ENCODE measurements at regions not wholly inside any gene's neighbourhood (a gene's known extent, or its start where the extent isn't known, plus 50 kb on each side); places are given as distances from the start of the nearest gene placed in this dataset.
"Not testable (repeated sequence)": the region's sequence is repeated elsewhere in the genome, so short reads cannot be mapped to it uniquely, and the experiment has no call there.

- Histone ChIP-seq H3K56ac (ENCODE audit: low read length) (no peak overlapping the region), H4K5ac (ENCODE audit: low read length) (no peak overlapping the region), H3K4me2 (ENCODE audit: low read length) (no peak overlapping the region), H3K4me3 (ENCODE audit: low read length) (no peak overlapping the region), H3K18ac (ENCODE audit: low read length) (no peak overlapping the region), H3K23ac (ENCODE audit: low read length) (no peak overlapping the region), H3K27me3 (ENCODE audit: insufficient read depth, low read length, poor library complexity) (no peaks in the 10 kb centered on the region), H2AK5ac (ENCODE audit: low read length) (no peak overlapping the region), H3K4ac (ENCODE audit: low read depth, low read length) (no peak overlapping the region), H3K4me1 (ENCODE audit: control insufficient read depth, low read depth, low read length) (no peaks in the 10 kb centered on the region), H2BK15ac (replicated peaks; ENCODE audit: low read depth) (no peak overlapping the region), H3K27ac (ENCODE audit: low read depth, low read length) (no peak overlapping the region), H2BK5ac (ENCODE audit: low read length) (no peak overlapping the region), H3K79me2 (ENCODE audit: control insufficient read depth, insufficient read depth, low read length) (no peaks in the 10 kb centered on the region), H3K79me1 (ENCODE audit: low read length) (no peaks in the 10 kb centered on the region), H4K8ac (ENCODE audit: low read depth, low read length) (no peak overlapping the region), H3K9ac (ENCODE audit: low read length) (no peak overlapping the region), H3K36me3 (ENCODE audit: control insufficient read depth, insufficient read depth, low read length) (no peaks in the 10 kb centered on the region), H2BK120ac (ENCODE audit: low read depth, low read length) (no peak overlapping the region)
- no peak for DNase-seq
- no CpG with 5 or more reads among the region's 1 CpG for WGBS (ENCODE audit: extremely low coverage, insufficient coverage, low lambda C conversion rate)
These were observed 92.3 kb downstream of the CTH start for GRCh38 chr1:70503358-70503757.

- Histone ChIP-seq H2BK120ac (ENCODE audit: low read depth, low read length) (no peak overlapping the region), H3K79me1 (ENCODE audit: low read length) (no peaks in the 10 kb centered on the region), H4K8ac (ENCODE audit: low read depth, low read length) (no peak overlapping the region), H2BK5ac (ENCODE audit: low read length) (no peak overlapping the region), H3K4me3 (ENCODE audit: low read length) (no peak overlapping the region), H3K9ac (ENCODE audit: low read length) (no peak overlapping the region), H3K79me2 (ENCODE audit: control insufficient read depth, insufficient read depth, low read length) (no peaks in the 10 kb centered on the region), H3K23ac (ENCODE audit: low read length) (no peak overlapping the region), H2AK5ac (ENCODE audit: low read length) (no peak overlapping the region), H2BK15ac (replicated peaks; ENCODE audit: low read depth) (no peak overlapping the region), H3K18ac (ENCODE audit: low read length) (no peak overlapping the region), H3K4ac (ENCODE audit: low read depth, low read length) (no peak overlapping the region), H3K56ac (ENCODE audit: low read length) (no peak overlapping the region), H3K4me2 (ENCODE audit: low read length) (no peak overlapping the region), H3K27me3 (ENCODE audit: insufficient read depth, low read length, poor library complexity) (no peaks in the 10 kb centered on the region), H3K4me1 (ENCODE audit: control insufficient read depth, low read depth, low read length) (no peaks in the 10 kb centered on the region), H3K36me3 (ENCODE audit: control insufficient read depth, insufficient read depth, low read length) (no peaks in the 10 kb centered on the region), H3K27ac (ENCODE audit: low read depth, low read length) (no peak overlapping the region), H4K5ac (ENCODE audit: low read length) (no peak overlapping the region)
- DNase-seq, result no peak
- WGBS (ENCODE audit: extremely low coverage, insufficient coverage, low lambda C conversion rate), result no CpG with 5 or more reads among the region's 7 CpGs
These were observed 93.2 kb downstream of the CTH start for GRCh38 chr1:70504176-70504820.

GRCh38 chr1:70504821-70505193 lies 93.7 kb downstream of the CTH start:
- no peak overlapping the region for H3K27ac ChIP-seq (ENCODE audit: low read depth, low read length)
- WGBS (ENCODE audit: extremely low coverage, insufficient coverage, low lambda C conversion rate), result no CpG with 5 or more reads among the region's 2 CpGs

GRCh38 chr1:70507991-70508390 lies 96.9 kb downstream of the CTH start:
- H3K79me2 ChIP-seq (ENCODE audit: control insufficient read depth, insufficient read depth, low read length); H3K9ac ChIP-seq (ENCODE audit: low read length); H3K23ac ChIP-seq (ENCODE audit: low read length); H3K4ac ChIP-seq (ENCODE audit: low read depth, low read length); H4K8ac ChIP-seq (ENCODE audit: low read depth, low read length); H3K4me2 ChIP-seq (ENCODE audit: low read length); H3K27me3 ChIP-seq (ENCODE audit: insufficient read depth, low read length, poor library complexity); DNase-seq; H2AK5ac ChIP-seq (ENCODE audit: low read length); H3K36me3 ChIP-seq (ENCODE audit: control insufficient read depth, insufficient read depth, low read length); H3K56ac ChIP-seq (ENCODE audit: low read length); H2BK5ac ChIP-seq (ENCODE audit: low read length); H2BK120ac ChIP-seq (ENCODE audit: low read depth, low read length); H3K79me1 ChIP-seq (ENCODE audit: low read length); H3K4me1 ChIP-seq (ENCODE audit: control insufficient read depth, low read depth, low read length); H2BK15ac ChIP-seq (replicated peaks; ENCODE audit: low read depth); H3K27ac ChIP-seq (ENCODE audit: low read depth, low read length); H4K5ac ChIP-seq (ENCODE audit: low read length); H3K4me3 ChIP-seq (ENCODE audit: low read length); H3K18ac ChIP-seq (ENCODE audit: low read length): not testable (repeated sequence)
- WGBS (ENCODE audit: extremely low coverage, insufficient coverage, low lambda C conversion rate), result no CpG with 5 or more reads among the region's 3 CpGs

More at GRCh38 chr1:70504821-70505193, 93.7 kb downstream of the CTH start:
- Histone ChIP-seq H4K8ac (ENCODE audit: low read depth, low read length) (no peak overlapping the region), H2AK5ac (ENCODE audit: low read length) (no peak overlapping the region), H3K79me1 (ENCODE audit: low read length) (no peaks in the 10 kb centered on the region), H3K9ac (ENCODE audit: low read length) (no peak overlapping the region), H3K79me2 (ENCODE audit: control insufficient read depth, insufficient read depth, low read length) (no peaks in the 10 kb centered on the region), H3K27me3 (ENCODE audit: insufficient read depth, low read length, poor library complexity) (no peaks in the 10 kb centered on the region), H3K4ac (ENCODE audit: low read depth, low read length) (no peak overlapping the region), H3K18ac (ENCODE audit: low read length) (no peak overlapping the region), H3K56ac (ENCODE audit: low read length) (no peak overlapping the region), H2BK5ac (ENCODE audit: low read length) (no peak overlapping the region), H3K36me3 (ENCODE audit: control insufficient read depth, insufficient read depth, low read length) (no peaks in the 10 kb centered on the region), H3K4me2 (ENCODE audit: low read length) (no peak overlapping the region), H2BK15ac (replicated peaks; ENCODE audit: low read depth) (no peak overlapping the region), H3K4me1 (ENCODE audit: control insufficient read depth, low read depth, low read length) (no peaks in the 10 kb centered on the region), H2BK120ac (ENCODE audit: low read depth, low read length) (no peak overlapping the region), H3K4me3 (ENCODE audit: low read length) (no peak overlapping the region), H3K23ac (ENCODE audit: low read length) (no peak overlapping the region), H4K5ac (ENCODE audit: low read length) (no peak overlapping the region)
- DNase-seq, result no peak

GRCh38 chr1:70509996-70510876 lies 99.2 kb downstream of the CTH start:
- H3K9ac ChIP-seq (ENCODE audit: low read length), result no peak overlapping the region
- no peak overlapping the region for H2BK15ac ChIP-seq (replicated peaks; ENCODE audit: low read depth)
- no peak overlapping the region for H3K56ac ChIP-seq (ENCODE audit: low read length)
- H4K5ac ChIP-seq (ENCODE audit: low read length), result no peak overlapping the region
- WGBS (ENCODE audit: extremely low coverage, insufficient coverage, low lambda C conversion rate), result no CpG with 5 or more reads among the region's 19 CpGs
- H4K8ac ChIP-seq (ENCODE audit: low read depth, low read length), result no peak overlapping the region
- no peaks in the 10 kb centered on the region for H3K79me1 ChIP-seq (ENCODE audit: low read length)
- no peaks in the 10 kb centered on the region for H3K27me3 ChIP-seq (ENCODE audit: insufficient read depth, low read length, poor library complexity)
- H2BK120ac ChIP-seq (ENCODE audit: low read depth, low read length), result no peak overlapping the region
- DNase-seq, result peak; percentile 79
- no peaks in the 10 kb centered on the region for H3K4me1 ChIP-seq (ENCODE audit: control insufficient read depth, low read depth, low read length)
- H3K4me3 ChIP-seq (ENCODE audit: low read length), result no peak overlapping the region
- no peaks in the 10 kb centered on the region for H3K79me2 ChIP-seq (ENCODE audit: control insufficient read depth, insufficient read depth, low read length)
- H3K36me3 ChIP-seq (ENCODE audit: control insufficient read depth, insufficient read depth, low read length), result no peaks in the 10 kb centered on the region
- no peak overlapping the region for H3K27ac ChIP-seq (ENCODE audit: low read depth, low read length)
- H3K23ac ChIP-seq (ENCODE audit: low read length), result no peak overlapping the region
- no peak overlapping the region for H2BK5ac ChIP-seq (ENCODE audit: low read length)
- H2AK5ac ChIP-seq (ENCODE audit: low read length), result no peak overlapping the region
- H3K4me2 ChIP-seq (ENCODE audit: low read length), result no peak overlapping the region
- no peak overlapping the region for H3K18ac ChIP-seq (ENCODE audit: low read length)
- no peak overlapping the region for H3K4ac ChIP-seq (ENCODE audit: low read depth, low read length)
